GM19240 (cell line): ENCODE measurements at regions not wholly inside any gene's neighbourhood (a gene's known extent, or its start where the extent isn't known, plus 50 kb on each side); places are given as distances from the start of the nearest gene placed in this dataset.

Experiments used
- DNase-seq: peaks from one replicate; pipeline ENCODE4 v3.0.0; 2011; ENCODE audit warnings: low spot score; ENCODE audit not compliant: insufficient read length

GRCh38 chr10:7478727-7479457 is 68.1 kb upstream of the SFMBT2 start:
- no peak for DNase-seq

- no peak for DNase-seq
These were observed 66.9 kb upstream of the SFMBT2 start for GRCh38 chr10:7477538-7478334.

DNA sequence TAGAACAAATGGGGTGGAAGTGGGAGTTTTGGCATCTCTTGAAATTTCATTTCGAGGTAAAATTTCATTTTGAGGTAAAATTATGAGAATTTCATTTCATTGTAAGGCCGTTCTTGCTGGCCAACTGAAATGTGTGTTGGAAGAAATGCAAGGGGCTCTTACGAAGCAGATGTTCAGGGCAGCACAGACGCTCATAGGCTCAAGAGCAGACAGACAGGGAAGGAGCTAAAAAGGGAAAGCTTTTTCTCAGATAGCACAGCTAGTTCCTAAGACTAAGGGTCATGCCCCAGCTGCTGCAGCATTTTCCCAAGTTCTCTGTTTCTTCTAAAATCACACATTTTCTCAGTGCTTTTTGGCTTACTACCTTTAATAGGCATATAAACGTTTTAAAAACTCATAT is 65.1 kb upstream of the SFMBT2 start:
- DNase-seq: no peak

GRCh38 chr10:7475046-7475911 is 64.4 kb upstream of the SFMBT2 start:
- DNase-seq: no peak

GRCh38 chr10:7474388-7474787 is 63.6 kb upstream of the SFMBT2 start:
- no peak for DNase-seq

- DNase-seq: no peak
These were observed 62.6 kb upstream of the SFMBT2 start for GRCh38 chr10:7473474-7473873.

DNA sequence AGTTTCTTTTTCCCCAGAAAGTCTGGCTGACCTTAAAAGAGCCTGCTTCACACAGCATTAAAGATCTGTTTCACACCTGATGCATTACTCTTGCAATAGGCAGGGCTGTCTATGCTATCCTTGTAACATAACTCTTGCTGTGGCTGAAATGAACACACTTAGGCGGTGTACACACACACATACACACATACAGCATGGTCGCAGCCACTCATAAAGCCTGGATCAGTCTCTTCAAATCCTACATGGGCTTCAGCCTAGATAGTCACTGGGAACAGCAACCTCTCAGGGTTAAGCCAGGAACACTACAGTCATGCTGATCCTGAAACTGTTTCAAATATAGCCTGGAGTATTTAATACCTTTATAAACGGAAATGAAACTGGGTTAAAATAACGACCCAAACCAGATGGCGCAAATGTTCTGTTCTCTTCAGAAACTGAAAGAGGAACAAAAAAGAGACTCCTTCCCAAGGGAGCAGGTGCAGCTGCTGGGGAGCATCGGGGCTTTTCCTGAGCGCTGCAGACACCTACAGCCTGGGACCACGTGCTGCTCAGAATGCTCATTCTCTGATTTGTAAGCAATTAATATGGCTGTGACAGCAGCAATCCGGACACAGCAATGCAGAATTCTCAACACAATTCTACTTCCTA is 61.0 kb upstream of the SFMBT2 start:
- peak; percentile 30 for DNase-seq

- DNase-seq: no peak
These were observed 59.5 kb upstream of the SFMBT2 start for GRCh38 chr10:7470371-7470770.

- DNase-seq: no peak
These were observed 56.3 kb upstream of the SFMBT2 start for GRCh38 chr10:7467031-7467667.

- no peak for DNase-seq
These were observed 53.9 kb upstream of the SFMBT2 start for GRCh38 chr10:7464691-7465090.
